ENCODE measurements at regions not wholly inside any gene's neighbourhood (a gene's known extent, or its start where the extent isn't known, plus 50 kb on each side); places are given as distances from the start of the nearest gene placed in this dataset.
A peak's percentile ranks its signal among the peaks of the same experiment; 100 is the strongest.
"Not testable (repeated sequence)": the region's sequence is repeated elsewhere in the genome, so short reads cannot be mapped to it uniquely, and the experiment has no call there.

GRCh38 chr4:128566693-128567092, 242.8 kb upstream of the JADE1 start:
- no peak for DNase-seq

GRCh38 chr4:128565565-128566186, 243.8 kb upstream of the JADE1 start:
- no peak for DNase-seq

GRCh38 chr4:128565054-128565453, 244.4 kb upstream of the JADE1 start:
- no peak for DNase-seq

GRCh38 chr4:128564081-128564630, 245.3 kb upstream of the JADE1 start:
- DNase-seq = no peak

- DNase-seq = no peak
These were observed 248.6 kb upstream of the JADE1 start for GRCh38 chr4:128560754-128561495.

GRCh38 chr4:128558896-128559679, 250.4 kb upstream of the JADE1 start:
- DNase-seq = peak; percentile 39

- no peak for DNase-seq
These were observed 252.7 kb upstream of the JADE1 start for GRCh38 chr4:128556756-128557155.

GRCh38 chr4:128553686-128554515, 255.6 kb upstream of the JADE1 start:
- no peak for DNase-seq

GRCh38 chr4:128552586-128552907, 257.0 kb upstream of the JADE1 start:
- no peak for DNase-seq

GRCh38 chr4:128551280-128551679, 258.2 kb upstream of the JADE1 start:
- DNase-seq = no peak

- DNase-seq = no peak
These were observed 259.4 kb upstream of the JADE1 start for GRCh38 chr4:128550060-128550459.

GRCh38 chr4:128549636-128550035, 259.9 kb upstream of the JADE1 start:
- no peak for DNase-seq

GRCh38 chr4:128548381-128548780, 260.8 kb upstream of the PGRMC2 start:
- no peak for DNase-seq

- no peak for DNase-seq
These were observed 256.7 kb upstream of the PGRMC2 start for GRCh38 chr4:128544272-128544671.

- DNase-seq = no peak
These were observed 256.1 kb upstream of the PGRMC2 start for GRCh38 chr4:128543696-128544095.

- DNase-seq = no peak
These were observed 254.4 kb upstream of the PGRMC2 start for GRCh38 chr4:128542047-128542446.

GRCh38 chr4:128540122-128540521, 252.5 kb upstream of the PGRMC2 start:
- no peak for DNase-seq

- DNase-seq = no peak
These were observed 250.7 kb upstream of the PGRMC2 start for GRCh38 chr4:128538111-128538882.

- DNase-seq = no peak
These were observed 249.1 kb upstream of the PGRMC2 start for GRCh38 chr4:128536746-128537145.

GRCh38 chr4:128535510-128535909, 247.9 kb upstream of the PGRMC2 start:
- not testable (repeated sequence) for DNase-seq
